PC-9 (cell line): ENCODE measurements at regions not wholly inside any gene's neighbourhood (a gene's known extent, or its start where the extent isn't known, plus 50 kb on each side); places are given as distances from the start of the nearest gene placed in this dataset.
A peak's percentile ranks its signal among the peaks of the same experiment; 100 is the strongest.

Source experiments
- BruUV-seq: library from RNA; stranded (reverse); fragments of 400-500 nt; replicated peaks from 2 replicates; lab custom pipeline; 2021; lab: Mats Ljungman, UMichigan
- CTCF ChIA-PET: fragments of 300-600 bp; sonication (Branson Sonifier 250); formaldehyde crosslinking; loops from one replicate; lab custom pipeline; 2022; ENCODE audit warnings: antibody characterized with exemption; lab: Charles Lee
- POLR2A ChIA-PET: fragments of 300-600 bp; sonication (Branson Sonifier 250); formaldehyde crosslinking; loops from one replicate; lab custom pipeline; 2022; ENCODE audit warnings: antibody characterized with exemption; ENCODE audit not compliant: unreplicated experiment; lab: Charles Lee
- DNase-seq, 2 experiments: peaks; one replicate each; pipeline versions ENCODE4 v3.0.0 to v3.0.0-alpha.2; 2015 to 2022; ENCODE audit warnings: mixed read lengths in 1 of 2
- H2AFZ ChIP-seq: fragments of 200-600 bp; sonication (generic); 2 replicates; pipeline ENCODE4 v1.8.1; 2017; ENCODE audit warnings: antibody characterized with exemption
- H3F3A ChIP-seq: fragments of 200-600 bp; sonication (generic); 2 replicates; pipeline ENCODE4 v1.8.1; 2017; ENCODE audit warnings: antibody characterized with exemption, mild to moderate bottlenecking, low read depth; ENCODE audit not compliant: insufficient read depth
- H3K27ac ChIP-seq: fragments of 200-600 bp; sonication (generic); 2 replicates; pipeline ENCODE4 v1.6.1; 2016; ENCODE audit warnings: mixed run types
- H3K27me3 ChIP-seq: fragments of 200-600 bp; sonication (generic); 2 replicates; pipeline ENCODE4 v1.6.1; 2016; ENCODE audit warnings: low read depth, mixed run types; ENCODE audit not compliant: insufficient read depth
- H3K36me3 ChIP-seq: fragments of 200-600 bp; sonication (generic); 2 replicates; pipeline ENCODE4 v1.6.1; 2016; ENCODE audit warnings: low read depth, mixed run types
- H3K4me1 ChIP-seq: fragments of 200-600 bp; sonication (generic); replicated peaks from 2 replicates; pipeline ENCODE4 v1.6.1; 2016; ENCODE audit warnings: mixed run types; ENCODE audit not compliant: insufficient read depth
- H3K4me2 ChIP-seq: fragments of 200-600 bp; sonication (generic); 2 replicates; pipeline ENCODE4 v1.6.1; 2017; ENCODE audit warnings: mixed run types
- H3K4me3 ChIP-seq: fragments of 200-600 bp; sonication (generic); 2 replicates; pipeline ENCODE4 v1.6.1; 2016; ENCODE audit warnings: mixed run types
- H3K79me2 ChIP-seq: fragments of 200-600 bp; sonication (generic); 2 replicates; pipeline ENCODE4 v1.6.1; 2017; ENCODE audit warnings: low read depth, mixed run types
- H3K9me2 ChIP-seq: fragments of 200-600 bp; sonication (generic); 2 replicates; pipeline ENCODE4 v1.8.1; 2017; ENCODE audit warnings: mild to moderate bottlenecking; ENCODE audit not compliant: insufficient read depth
- H3K9me3 ChIP-seq: fragments of 200-600 bp; sonication (generic); 2 replicates; pipeline ENCODE4 v1.8.1; 2016; ENCODE audit warnings: low read depth; ENCODE audit not compliant: insufficient read depth
- H4K20me1 ChIP-seq: fragments of 200-600 bp; sonication (generic); 2 replicates; pipeline ENCODE4 v1.8.1; 2017; ENCODE audit not compliant: insufficient read depth
- CTCF ChIP-seq: fragments of 200-600 bp; sonication (generic); conservative IDR thresholded peaks from 2 replicates; pipeline ENCODE4 v1.6.1; 2017; ENCODE audit warnings: mixed run types, antibody characterized with exemption, mild to moderate bottlenecking, moderate library complexity
- EZH2 ChIP-seq: fragments of 200-600 bp; sonication (generic); IDR thresholded peaks from 2 replicates; pipeline ENCODE4 v1.8.0; 2017; ENCODE audit warnings: antibody characterized with exemption, low read depth
- intact Hi-C: fragments of 100-400 bp; cut with micrococcal nuclease; formaldehyde crosslinking; loops from one replicate; pipeline ENCODE4 v1.10.0; 2022; ENCODE audit not compliant: unreplicated experiment

GRCh38 chr3:80018375-80018774 lies 250.6 kb upstream of the ROBO1 start:
- Histone ChIP-seq H3K4me1 (no peaks in the 10 kb centered on the region), H3K4me2 (no peak overlapping the region), H2AFZ (no peak overlapping the region), H4K20me1 (no peaks in the 10 kb centered on the region), H3K9me2 (no peaks in the 10 kb centered on the region), H3K4me3 (no peak overlapping the region), H3K9me3 (no peaks in the 10 kb centered on the region), H3K79me2 (no peaks in the 10 kb centered on the region), H3K27me3 (no peaks in the 10 kb centered on the region), H3F3A (no peaks in the 10 kb centered on the region), H3K27ac (no peak overlapping the region), H3K36me3 (no peaks in the 10 kb centered on the region)
- intact Hi-C loops: no loop called here
- no peak for DNase-seq
- CTCF ChIA-PET: no interaction called here
- POLR2A ChIA-PET: no interaction called here
- TF ChIP-seq CTCF: no peak
- no peak for TF ChIP-seq EZH2
- BruUV-seq: no TSS peak

- no TSS peak for BruUV-seq
- intact Hi-C loops: no loop called here
Measured at GRCh38 chr3:80017369-80017768, 249.6 kb upstream of the ROBO1 start.

GRCh38 chr3:80014576-80014975 lies 246.8 kb upstream of the ROBO1 start:
- Histone ChIP-seq H3K36me3 (no peaks in the 10 kb centered on the region), H3K4me3 (no peak overlapping the region), H3F3A (no peaks in the 10 kb centered on the region), H3K27me3 (no peaks in the 10 kb centered on the region), H3K27ac (no peak overlapping the region), H2AFZ (peak overlapping the region; percentile 60; the same call in 1 of the 2 replicates), H3K9me3 (no peaks in the 10 kb centered on the region), H3K79me2 (no peaks in the 10 kb centered on the region), H4K20me1 (no peaks in the 10 kb centered on the region), H3K4me2 (no peak overlapping the region), H3K4me1 (no peaks in the 10 kb centered on the region), H3K9me2 (no peaks in the 10 kb centered on the region)
- ChIA-PET CTCF (no interaction called here), POLR2A (no interaction called here)
- intact Hi-C loops: no loop called here
- BruUV-seq: no TSS peak
- DNase-seq: no peak
- TF ChIP-seq EZH2: no peak
- TF ChIP-seq CTCF: no peak

More at GRCh38 chr3:80017369-80017768, 249.6 kb upstream of the ROBO1 start:
- ChIA-PET POLR2A (no interaction called here), CTCF (no interaction called here)
- Histone ChIP-seq H3K79me2 (no peaks in the 10 kb centered on the region), H3F3A (no peaks in the 10 kb centered on the region), H3K4me3 (no peak overlapping the region), H4K20me1 (no peaks in the 10 kb centered on the region), H3K9me2 (no peaks in the 10 kb centered on the region), H3K27me3 (no peaks in the 10 kb centered on the region), H3K9me3 (no peaks in the 10 kb centered on the region), H3K36me3 (no peaks in the 10 kb centered on the region), H3K4me2 (no peak overlapping the region), H3K4me1 (no peaks in the 10 kb centered on the region), H2AFZ (no peak overlapping the region), H3K27ac (no peak overlapping the region)
- no peak for TF ChIP-seq EZH2
- no peak for TF ChIP-seq CTCF
- DNase-seq: no peak
